NCI-H1417 (cell line): ENCODE measurements at regions not wholly inside any gene's neighbourhood (a gene's known extent, or its start where the extent isn't known, plus 50 kb on each side); places are given as distances from the start of the nearest gene placed in this dataset.
"Not testable (repeated sequence)": the region's sequence is repeated elsewhere in the genome, so short reads cannot be mapped to it uniquely, and the experiment has no call there.

Source experiments
- DNase-seq, 3 experiments: peaks; one replicate each; lab custom pipeline; 2025; lab: John Stamatoyannopoulos, UW

DNA sequence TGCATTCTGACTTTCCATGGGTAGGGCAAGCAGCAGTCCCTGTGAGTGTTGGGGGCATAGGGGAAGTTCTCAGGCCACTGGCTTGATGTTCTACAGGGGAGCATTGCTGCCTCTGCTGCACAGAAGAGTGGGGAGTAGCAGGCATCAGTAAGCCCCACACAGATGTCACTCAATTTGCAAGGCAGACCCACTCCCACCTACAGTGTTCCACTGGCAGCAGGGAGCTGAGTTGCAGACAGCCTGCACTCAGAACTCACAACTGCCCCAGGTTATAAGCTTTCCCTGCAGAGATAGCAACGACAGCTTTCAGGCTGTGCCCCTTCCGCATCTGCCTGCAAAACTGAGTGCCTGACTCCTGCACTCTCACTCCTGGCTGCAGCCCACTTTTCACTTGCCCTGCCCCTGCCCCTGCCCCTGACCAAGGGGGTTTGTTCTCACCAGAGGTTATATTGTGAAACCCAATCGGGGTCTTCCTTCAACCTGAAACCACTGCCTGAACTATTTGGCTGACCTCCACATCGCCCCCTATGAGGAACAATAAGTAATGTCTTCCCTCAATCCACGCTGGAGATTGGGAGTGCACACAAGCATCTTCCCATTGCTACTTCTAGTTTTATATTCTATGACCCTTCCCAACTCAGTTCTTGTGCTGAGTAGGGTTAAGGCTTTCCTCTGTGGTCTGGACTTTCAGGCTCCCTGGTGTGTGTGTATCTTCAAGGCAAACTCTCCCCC, 227.4 kb upstream of the CXorf51B start:
- no peak for DNase-seq

DNA sequence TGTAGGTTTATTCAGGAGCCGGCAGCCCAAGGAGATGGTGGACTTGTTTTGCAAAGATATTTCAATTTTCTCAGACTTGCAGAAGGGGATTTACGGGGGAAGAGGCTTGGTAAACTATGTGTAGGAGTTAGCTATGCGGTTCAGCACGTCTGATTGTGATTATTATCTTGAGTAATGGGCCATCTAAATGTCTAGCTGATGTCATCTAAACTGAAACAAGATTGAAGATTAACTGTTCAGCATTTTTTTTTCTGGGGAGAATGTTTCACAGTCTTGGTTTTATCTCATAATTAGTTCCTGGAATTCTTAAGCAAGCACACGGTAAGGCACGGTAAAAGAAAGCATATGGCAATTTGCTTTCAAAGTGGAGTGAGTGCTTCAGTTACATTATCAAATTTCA, 207.3 kb upstream of the CXorf51B start:
- DNase-seq, result no peak

DNA sequence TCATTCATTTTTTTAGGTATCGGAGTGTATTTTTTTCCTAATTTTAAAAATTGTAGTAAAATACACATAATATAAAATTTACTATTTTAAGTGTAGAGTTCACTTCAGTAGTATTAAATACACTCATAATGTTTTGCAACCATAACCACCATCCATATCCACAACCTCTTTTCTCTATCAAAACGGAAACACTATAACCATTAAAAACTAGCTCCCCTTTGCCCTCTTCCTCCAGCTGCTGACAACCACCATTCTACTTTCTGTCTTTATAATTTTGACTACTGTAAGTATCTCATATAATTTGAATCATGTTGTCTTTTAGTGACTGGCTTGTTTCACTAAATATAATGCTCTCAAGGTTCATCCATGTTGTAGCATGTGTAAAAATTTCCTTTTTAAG, 205.4 kb upstream of the CXorf51B start:
- no peak for DNase-seq

DNA sequence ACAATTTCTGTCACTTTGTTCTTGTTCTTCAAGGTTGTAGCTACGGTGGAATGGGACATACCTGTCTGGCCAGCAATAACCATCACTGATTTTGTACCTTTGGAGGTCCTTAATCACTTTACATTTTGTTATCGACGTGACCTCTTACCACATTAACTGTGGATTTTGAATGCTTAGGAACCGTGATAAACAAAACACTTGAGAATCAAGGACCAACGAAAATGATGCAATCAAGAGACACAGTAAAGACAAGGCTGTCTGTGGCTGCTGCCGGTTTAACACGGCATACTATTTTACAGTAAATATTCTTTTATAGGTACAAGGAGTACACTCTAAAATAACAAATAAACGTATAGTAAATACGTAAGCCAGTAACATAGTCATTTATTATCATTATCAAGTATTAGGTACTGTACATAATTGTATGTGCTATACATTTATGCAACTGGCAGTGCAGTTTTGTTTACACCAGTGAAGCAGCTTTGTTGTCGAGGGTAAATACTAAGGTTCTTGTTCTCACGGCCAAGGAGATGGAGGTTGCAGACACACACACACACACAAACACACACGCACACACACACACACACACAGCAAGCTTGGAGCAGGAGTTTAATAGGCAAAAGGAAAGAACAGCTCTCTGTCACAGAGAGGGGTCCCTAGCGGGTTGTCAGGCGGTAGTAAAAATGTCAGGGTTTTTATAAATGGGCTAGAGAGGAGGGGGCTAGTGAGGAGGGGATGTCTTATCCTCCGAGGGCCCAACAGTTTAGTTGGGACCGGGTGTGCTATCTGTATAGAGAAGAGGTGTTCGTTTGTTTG, 194.7 kb upstream of the CXorf51B start:
- peak in 2 of 3 experiments; percentile 1 to 39 for DNase-seq

DNA sequence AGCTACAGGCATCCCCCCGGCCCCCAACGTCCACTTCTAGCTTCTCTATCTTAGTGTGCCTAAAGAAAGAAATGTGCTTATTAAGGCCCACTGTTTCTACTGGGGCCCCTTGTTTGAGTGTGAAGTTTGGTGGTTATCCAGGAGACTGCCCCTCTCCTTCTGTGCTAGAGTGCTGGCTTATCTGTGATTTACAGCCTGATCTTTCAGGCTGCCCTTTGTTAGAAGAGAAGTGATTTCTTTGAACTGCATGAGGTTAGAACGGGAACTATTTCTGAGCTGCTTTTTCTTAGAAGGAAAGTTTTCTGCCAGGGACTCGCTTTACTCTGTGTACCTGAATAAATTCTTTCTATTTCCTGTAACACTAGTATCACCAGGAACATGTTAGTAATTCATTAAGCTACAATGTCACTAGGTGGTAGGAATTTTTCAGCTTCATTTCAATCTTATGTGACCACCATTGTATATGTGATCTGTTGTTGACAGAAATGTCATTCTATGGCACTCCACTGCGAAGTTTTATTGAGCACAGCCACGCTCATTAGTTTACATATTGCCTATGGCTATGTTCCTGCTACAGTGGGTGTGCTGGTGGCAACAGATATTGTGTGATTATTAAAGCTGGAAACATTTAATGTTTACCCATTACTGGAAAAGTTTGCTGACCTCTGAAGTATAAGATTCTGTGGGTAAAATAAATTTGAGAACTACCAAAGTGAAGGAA, 193.8 kb upstream of the CXorf51B start:
- no peak for DNase-seq

DNA sequence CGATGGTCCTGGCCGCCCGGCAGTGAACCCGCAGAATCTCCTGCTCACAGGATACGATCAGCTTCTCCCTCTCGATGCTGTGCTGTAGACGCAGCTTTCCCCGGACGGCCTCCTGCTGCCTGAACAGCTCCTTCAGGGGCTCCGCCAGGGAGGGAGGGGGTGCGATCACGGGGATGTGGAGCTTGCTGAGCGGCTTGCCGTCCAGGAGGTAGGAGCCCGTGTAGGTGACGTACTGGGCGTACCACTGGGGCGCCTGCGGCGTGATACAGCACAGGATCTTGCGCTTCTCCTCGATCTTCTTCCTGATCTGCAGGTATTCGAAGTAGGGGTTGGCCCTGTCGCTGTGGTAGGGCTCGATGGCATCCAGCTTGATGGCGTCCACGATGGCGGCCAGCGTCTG, 189.6 kb upstream of the CXorf51B start:
- not testable (repeated sequence) for DNase-seq

DNA sequence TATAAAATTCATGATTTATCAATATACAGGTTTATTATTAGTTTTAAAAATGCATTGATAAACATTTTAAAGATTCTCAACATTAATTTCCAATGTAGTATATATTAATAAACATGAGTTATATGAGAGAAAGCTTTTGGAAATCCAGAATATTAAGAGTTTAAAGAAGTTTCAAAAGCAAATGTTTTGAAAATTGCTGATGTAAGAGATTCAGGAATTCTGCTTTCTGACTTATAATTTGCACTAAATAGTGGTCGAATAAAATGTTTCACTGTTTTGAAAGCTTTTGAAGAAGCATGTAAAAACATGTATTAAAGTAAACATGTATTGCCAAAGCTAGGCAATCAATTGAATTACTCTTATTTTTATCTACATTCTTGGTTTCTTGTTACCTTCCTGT, 151.2 kb upstream of the CXorf51B start:
- no peak for DNase-seq

DNA sequence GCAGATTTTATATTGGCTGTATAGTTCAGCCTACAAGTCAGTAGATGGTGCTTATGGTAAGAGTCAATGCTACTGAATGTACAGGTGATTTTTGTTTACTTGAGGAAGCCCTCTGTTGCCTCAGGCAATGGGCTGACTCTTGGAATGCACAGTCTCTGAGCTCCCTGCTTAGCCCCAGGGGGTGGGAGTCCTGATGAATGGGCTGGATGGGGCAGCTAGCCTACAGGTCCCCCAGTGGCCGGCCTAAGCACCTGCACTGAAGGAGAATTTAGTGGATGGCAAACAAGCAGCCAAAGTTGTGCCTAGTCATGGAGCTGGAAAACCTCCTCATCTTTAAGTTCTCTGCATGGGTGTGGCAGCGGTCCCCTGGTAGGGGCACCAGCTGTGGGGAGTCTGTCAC, 101.8 kb upstream of the CXorf51B start:
- DNase-seq, result no peak

DNA sequence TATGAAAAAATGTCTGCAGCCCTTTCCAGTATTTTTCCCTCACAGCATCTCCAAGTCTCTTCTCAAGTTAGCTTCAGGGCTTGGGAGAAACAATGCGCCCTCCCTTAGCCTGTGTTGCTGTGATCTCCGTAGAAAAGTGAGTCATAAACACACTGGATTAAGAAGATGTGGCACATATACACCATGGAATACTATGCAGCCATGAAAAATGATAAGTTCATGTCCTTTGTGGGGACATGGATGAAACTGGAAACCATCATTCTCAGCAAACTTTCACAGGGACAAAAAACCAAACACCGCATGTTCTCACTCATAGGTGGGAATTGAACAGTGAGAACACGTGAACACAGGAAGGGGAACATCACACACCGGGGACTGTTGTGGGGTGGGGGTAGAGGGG, 100.7 kb upstream of the CXorf51B start:
- not testable (repeated sequence) for DNase-seq

DNA sequence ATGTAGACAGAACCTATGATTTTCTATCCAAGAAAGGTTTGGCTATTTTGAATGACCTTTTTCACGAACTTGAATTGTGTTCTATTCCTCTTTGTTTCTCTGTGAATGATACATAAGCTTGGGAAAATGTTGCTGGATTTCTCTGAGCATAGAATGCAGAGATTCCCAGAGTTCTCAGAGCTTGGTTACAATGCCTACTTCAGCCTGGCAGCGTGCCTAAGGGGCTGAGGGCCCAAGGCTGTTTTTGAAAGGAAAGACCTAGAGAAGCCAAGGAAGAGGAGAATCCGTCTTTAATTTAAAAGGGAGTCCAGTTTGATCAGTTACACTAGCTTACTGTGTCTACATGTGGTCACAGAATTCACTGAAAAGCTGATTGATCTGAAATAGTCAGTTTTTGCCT, 55.3 kb upstream of the CXorf51B start:
- no peak for DNase-seq

DNA sequence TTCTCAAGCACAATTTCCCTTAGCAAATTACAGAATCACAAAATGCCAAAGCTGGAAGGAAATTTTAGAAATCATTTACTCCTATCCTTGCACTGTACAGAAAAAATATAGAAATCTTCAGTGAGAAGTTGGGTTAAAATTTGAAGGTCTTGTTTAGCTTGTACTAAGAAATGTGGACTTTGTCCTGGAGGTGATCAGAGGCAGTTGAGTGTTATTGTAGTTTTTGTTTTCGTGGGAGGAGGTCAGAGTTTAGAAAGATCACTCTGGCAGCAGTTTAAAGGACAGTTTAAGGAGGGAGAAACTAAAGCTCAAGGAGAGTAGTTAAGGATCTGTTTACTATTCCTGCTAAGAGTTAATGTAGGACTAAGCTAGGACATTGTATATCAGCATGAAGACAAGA, 54.4 kb upstream of the CXorf51B start:
- DNase-seq, result no peak
